Forelimb muscle (tissue), 1 donor: ENCODE measurements at regions not wholly inside any gene's neighbourhood (a gene's known extent, or its start where the extent isn't known, plus 50 kb on each side); places are given as distances from the start of the nearest gene placed in this dataset.

Experiments used
- DNase-seq: peaks from one replicate; pipeline ENCODE4 v3.0.0-alpha.2; 2013; ENCODE audit warnings: low read depth

- DNase-seq, result no peak
Observed at GRCh38 chr10:2459713-2460112, 607.6 kb upstream of the PFKP start.

GRCh38 chr10:2456834-2457233 is 610.5 kb upstream of the PFKP start:
- no peak for DNase-seq

- no peak for DNase-seq
Observed at GRCh38 chr10:2445370-2445769, 622.0 kb upstream of the PFKP start.

GRCh38 chr10:2439983-2440382 is 627.4 kb upstream of the PFKP start:
- DNase-seq, result no peak

GRCh38 chr10:2439000-2439399 is 628.3 kb upstream of the PFKP start:
- no peak for DNase-seq

GRCh38 chr10:2438248-2438939 is 629.0 kb upstream of the PFKP start:
- no peak for DNase-seq

- DNase-seq, result no peak
Observed at GRCh38 chr10:2436933-2437332, 630.4 kb upstream of the PFKP start.

GRCh38 chr10:2431961-2432360 is 635.4 kb upstream of the PFKP start:
- no peak for DNase-seq

- DNase-seq, result no peak
Observed at GRCh38 chr10:2427412-2427811, 639.9 kb upstream of the PFKP start.

GRCh38 chr10:2425320-2425719 is 642.0 kb upstream of the PFKP start:
- DNase-seq, result no peak

GRCh38 chr10:2414562-2414961 is 652.8 kb upstream of the PFKP start:
- no peak for DNase-seq

GRCh38 chr10:2414039-2414438 is 653.3 kb upstream of the PFKP start:
- DNase-seq, result no peak

- no peak for DNase-seq
Observed at GRCh38 chr10:2410049-2410448, 657.3 kb upstream of the PFKP start.

GRCh38 chr10:2401459-2401858 is 664.1 kb upstream of the ADARB2 start:
- no peak for DNase-seq

- DNase-seq, result no peak
Observed at GRCh38 chr10:2399482-2399881, 662.2 kb upstream of the ADARB2 start.

GRCh38 chr10:2392145-2392812 is 655.0 kb upstream of the ADARB2 start:
- no peak for DNase-seq

- no peak for DNase-seq
Observed at GRCh38 chr10:2387672-2388071, 650.3 kb upstream of the ADARB2 start.

- no peak for DNase-seq
Observed at GRCh38 chr10:2387261-2387660, 649.9 kb upstream of the ADARB2 start.

- no peak for DNase-seq
Observed at GRCh38 chr10:2380218-2380617, 642.9 kb upstream of the ADARB2 start.

- no peak for DNase-seq
Observed at GRCh38 chr10:2367083-2367482, 629.8 kb upstream of the ADARB2 start.

- no peak for DNase-seq
Observed at GRCh38 chr10:2366264-2366931, 629.1 kb upstream of the ADARB2 start.

GRCh38 chr10:2362331-2362730 is 625.0 kb upstream of the ADARB2 start:
- no peak for DNase-seq

GRCh38 chr10:2358586-2358985 is 621.3 kb upstream of the ADARB2 start:
- no peak for DNase-seq
